ENCODE measurements at regions not wholly inside any gene's neighbourhood (a gene's known extent, or its start where the extent isn't known, plus 50 kb on each side); places are given as distances from the start of the nearest gene placed in this dataset.
"Not testable (repeated sequence)": the region's sequence is repeated elsewhere in the genome, so short reads cannot be mapped to it uniquely, and the experiment has no call there.

DNA sequence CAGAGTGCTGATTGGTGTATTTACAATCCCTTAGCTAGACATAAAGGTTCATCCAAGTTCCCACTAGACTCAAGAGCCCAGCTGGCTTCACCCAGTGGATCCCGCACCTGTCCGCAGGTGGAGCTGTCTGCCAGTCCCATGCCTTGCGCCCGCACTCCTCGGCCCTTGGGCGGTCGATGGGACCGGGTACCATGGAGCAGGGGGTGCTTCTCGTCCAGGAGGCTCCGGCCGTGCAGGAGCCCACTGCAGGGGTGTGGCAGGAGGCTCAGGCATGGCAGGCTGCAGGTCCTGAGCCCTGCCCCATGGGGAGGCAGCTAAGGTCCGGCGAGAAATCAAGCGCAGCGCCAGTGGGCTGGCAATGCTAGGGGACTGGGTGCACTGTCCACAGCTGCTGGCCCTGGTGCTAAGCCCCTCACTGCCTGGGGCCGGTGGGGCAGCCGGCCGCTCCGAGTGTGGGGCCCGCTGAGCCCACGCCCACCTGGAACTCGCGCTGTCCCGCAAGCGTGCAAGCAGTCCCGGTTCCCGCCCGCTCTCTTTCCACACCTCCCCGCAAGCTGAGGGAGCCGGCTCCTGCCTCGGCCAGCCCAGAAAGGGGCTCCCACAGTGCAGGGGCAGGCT, 1206.3 kb downstream of the OTOL1 start:
- TF ChIP-seq, protein P1, sequence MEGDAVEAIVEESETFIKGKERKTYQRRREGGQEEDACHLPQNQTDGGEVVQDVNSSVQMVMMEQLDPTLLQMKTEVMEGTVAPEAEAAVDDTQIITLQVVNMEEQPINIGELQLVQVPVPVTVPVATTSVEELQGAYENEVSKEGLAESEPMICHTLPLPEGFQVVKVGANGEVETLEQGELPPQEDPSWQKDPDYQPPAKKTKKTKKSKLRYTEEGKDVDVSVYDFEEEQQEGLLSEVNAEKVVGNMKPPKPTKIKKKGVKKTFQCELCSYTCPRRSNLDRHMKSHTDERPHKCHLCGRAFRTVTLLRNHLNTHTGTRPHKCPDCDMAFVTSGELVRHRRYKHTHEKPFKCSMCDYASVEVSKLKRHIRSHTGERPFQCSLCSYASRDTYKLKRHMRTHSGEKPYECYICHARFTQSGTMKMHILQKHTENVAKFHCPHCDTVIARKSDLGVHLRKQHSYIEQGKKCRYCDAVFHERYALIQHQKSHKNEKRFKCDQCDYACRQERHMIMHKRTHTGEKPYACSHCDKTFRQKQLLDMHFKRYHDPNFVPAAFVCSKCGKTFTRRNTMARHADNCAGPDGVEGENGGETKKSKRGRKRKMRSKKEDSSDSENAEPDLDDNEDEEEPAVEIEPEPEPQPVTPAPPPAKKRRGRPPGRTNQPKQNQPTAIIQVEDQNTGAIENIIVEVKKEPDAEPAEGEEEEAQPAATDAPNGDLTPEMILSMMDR (IDR thresholded peaks at IDR 0.05; ENCODE audit: low read depth, low read length): no peak
- in situ Hi-C loops (cut with HindIII; ENCODE audit: low sequenced_read_pairs): no loop called here
- no peak for DNase-seq (ENCODE audit: low read depth, low spot score)
- no peak overlapping the region for H3K4me3 ChIP-seq (ENCODE audit: low read depth, low read length)

DNA sequence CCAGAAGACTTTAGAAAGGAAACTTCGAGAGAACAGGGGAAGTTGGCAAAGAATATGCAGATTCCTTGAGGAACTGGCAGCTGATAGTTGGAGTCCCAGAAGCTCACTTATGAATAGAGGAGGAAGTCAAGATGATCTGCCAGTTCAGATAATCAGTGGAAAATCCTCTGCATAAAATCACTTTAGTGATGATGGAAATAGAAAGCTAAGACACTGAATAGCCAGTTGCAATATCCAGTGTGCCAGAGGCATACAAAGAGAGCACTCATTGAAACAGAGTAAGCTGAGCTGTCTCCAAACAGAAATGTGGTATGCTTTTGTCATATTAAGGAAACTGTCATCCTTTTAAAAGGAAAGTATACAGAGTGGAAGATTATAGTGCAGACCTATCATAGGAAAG, 1207.6 kb downstream of the OTOL1 start:
- no peak for DNase-seq (ENCODE audit: low read depth, low spot score)
- H3K4me3 ChIP-seq (ENCODE audit: low read depth, low read length): no peak overlapping the region
- in situ Hi-C loops (cut with HindIII; ENCODE audit: low sequenced_read_pairs): no loop called here
- TF ChIP-seq, protein P1 (IDR thresholded peaks at IDR 0.05; ENCODE audit: low read depth, low read length): no peak

DNA sequence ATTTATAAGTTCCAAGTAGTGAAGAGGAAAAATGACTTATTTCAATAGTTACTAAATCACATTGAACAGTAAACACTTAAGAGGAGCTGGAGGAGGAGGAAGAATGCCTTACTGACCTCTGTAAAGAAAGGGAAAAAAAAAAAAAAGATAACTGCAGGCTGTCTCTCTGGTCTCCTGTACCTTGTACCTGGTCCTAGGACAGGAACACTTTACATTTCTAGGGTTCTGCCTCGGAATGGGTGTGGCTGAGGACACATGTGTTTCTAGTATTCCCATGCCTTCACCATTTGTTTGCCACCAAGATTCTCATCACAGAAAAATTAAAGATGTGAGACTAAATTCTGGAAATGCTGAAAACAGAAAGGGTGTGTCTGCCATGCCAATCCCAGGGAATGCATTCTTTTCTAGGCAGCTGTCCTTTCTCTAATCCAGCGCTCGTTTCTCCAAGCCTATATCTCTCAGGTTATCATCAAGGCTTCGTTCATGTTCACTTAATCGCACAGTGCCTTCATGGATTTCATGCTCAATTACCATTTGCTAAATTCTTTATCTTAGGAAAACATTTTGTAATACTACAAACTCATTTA, 1208.3 kb downstream of the OTOL1 start:
- no peak overlapping the region for H3K4me3 ChIP-seq (ENCODE audit: low read depth, low read length)
- TF ChIP-seq, protein P1 (IDR thresholded peaks at IDR 0.05; ENCODE audit: low read depth, low read length): no peak
- in situ Hi-C loops (cut with HindIII; ENCODE audit: low sequenced_read_pairs): no loop called here
- no peak for DNase-seq (ENCODE audit: low read depth, low spot score)

DNA sequence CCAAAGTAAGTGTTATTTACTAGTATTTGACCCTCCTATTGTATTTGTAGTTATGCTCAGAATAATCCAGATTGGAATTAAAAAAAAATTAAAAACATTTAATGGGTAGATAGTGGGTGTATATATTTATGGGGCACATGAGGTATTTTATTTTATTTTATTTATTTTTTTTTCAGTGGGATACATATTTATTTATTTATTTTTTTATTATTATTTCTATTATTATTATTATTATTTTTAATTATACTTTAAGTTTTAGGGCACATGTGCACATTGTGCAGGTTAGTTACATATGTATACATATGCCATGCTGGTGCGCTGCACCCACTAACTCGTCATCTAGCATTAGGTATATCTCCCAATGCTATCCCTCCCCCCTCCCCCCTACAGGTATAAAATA, 1211.8 kb downstream of the OTOL1 start:
- DNase-seq (ENCODE audit: low read depth, low spot score); H3K4me3 ChIP-seq (ENCODE audit: low read depth, low read length); in situ Hi-C loops (cut with HindIII; ENCODE audit: low sequenced_read_pairs): not testable (repeated sequence)

DNA sequence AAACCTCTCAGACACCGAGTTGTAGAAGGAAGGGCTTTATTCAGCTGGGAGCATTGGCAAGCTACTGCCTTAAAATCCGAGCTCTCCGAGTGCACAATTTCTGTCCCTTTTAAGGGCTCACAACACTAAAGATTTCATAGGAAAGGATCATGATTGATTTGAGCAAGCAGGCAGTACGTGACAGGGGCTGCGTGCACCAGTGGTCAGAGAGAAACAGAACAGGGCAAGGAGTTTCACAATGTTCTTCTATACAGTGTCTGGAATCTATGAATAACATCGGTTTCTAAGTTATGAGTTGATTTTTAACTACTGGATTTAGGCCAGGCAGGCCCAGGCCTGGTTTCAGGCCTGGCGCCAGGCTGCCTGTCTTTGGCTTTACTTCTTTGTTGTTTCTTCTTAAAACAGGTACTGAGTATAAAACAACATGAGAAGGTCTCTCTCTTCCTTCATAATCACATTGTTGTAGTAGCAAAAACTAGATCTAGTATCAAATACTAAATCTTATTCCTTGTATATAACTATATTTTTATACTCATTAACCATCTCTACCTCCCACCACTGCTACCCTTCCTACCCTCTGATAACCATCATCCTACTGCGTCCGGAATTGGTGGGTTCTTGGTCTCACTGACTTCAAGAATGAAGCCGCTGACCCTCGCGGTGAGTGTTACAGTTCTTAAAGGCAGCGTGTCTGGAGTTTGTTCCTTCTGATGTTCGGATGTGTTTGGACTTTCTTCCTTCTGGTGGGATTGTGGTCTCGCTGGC, 1212.5 kb downstream of the OTOL1 start:
- H3K4me3 ChIP-seq (ENCODE audit: low read depth, low read length); in situ Hi-C loops (cut with HindIII; ENCODE audit: low sequenced_read_pairs): not testable (repeated sequence)
- DNase-seq (ENCODE audit: low read depth, low spot score): peak; percentile 13

DNA sequence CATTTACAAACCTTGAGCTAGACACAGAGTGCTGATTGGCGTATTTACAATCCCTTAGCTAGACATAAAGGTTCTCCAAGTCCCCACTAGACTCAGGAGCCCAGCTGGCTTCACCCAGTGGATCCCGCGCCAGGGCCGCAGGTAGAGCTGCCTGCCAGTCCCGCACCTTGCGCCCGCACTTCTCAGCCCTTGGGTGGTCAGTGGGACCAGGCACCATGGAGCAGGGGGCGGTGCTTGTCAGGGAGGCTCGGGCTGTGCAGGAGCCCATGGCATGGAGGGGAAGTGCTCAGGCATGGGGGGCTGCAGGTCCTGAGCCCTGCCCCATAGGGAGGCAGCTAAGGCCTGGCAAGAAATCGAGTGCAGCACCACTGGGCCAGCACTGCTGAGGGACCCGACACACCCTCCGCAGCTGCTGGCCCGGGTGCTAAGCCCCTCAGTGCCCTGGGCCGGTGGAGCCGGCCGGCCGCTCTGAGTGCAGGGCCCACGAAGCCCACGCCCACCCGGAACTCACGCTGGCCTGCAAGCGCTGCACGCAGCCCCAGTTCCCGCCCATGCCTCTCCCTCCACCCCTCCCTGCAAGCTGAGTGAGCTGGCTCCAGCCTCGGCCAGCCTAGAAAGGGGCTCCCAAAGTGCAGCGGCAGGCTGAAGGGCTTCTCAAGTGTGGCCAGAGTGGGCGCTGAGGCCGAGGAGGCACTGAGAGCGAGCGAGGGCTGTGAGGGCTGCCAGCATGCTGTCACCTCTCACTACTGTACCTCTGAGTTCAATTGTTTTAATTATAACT, 1213.9 kb downstream of the OTOL1 start:
- DNase-seq (ENCODE audit: low read depth, low spot score): no peak
- TF ChIP-seq, protein P1 (IDR thresholded peaks at IDR 0.05; ENCODE audit: low read depth, low read length): no peak
- in situ Hi-C loops (cut with HindIII; ENCODE audit: low sequenced_read_pairs): no loop called here
- no peak overlapping the region for H3K4me3 ChIP-seq (ENCODE audit: low read depth, low read length)

DNA sequence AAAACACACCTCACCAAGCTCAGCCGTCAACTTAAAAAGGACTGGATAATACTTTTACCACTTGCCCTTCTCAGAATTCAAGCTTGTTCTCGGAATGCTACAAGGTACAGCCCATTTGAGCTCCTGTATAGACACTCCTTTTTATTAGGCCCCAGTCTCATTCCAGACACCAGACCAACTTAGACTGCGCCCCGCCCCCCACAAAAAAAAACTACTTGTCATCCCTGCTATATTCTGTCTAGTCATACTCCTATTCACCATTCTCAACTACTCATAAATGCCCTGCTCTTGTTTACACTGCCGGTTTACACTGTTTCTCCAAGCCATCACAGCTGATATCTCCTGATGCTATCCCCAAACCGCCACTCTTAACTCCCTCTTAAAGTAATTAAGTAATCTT, 1220.5 kb downstream of the OTOL1 start:
- DNase-seq (ENCODE audit: low read depth, low spot score); in situ Hi-C loops (cut with HindIII; ENCODE audit: low sequenced_read_pairs); H3K4me3 ChIP-seq (ENCODE audit: low read depth, low read length): not testable (repeated sequence)

DNA sequence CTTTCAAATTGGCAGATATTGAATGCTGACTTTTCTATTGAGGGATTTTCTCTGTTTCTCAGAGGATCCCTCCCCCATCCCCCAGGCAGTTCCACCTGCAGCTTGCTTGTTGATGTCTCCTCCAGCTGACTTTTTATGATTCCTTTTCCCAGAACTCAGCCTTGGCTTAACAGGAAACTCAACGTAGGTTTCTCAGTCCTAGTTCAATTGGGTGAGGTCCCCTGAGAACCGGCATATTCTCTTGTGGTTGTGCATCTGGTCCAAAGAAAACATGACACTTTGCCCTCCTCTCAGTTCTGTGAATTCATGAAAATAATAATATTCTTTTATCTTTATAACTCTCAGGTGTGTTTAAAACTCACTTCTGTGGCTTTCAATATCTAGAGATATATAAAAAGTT, 1222.1 kb downstream of the OTOL1 start:
- H3K4me3 ChIP-seq (ENCODE audit: low read depth, low read length): no peak overlapping the region
- TF ChIP-seq, protein P1 (IDR thresholded peaks at IDR 0.05; ENCODE audit: low read depth, low read length): no peak
- in situ Hi-C loops (cut with HindIII; ENCODE audit: low sequenced_read_pairs): no loop called here
- peak; percentile 79 for DNase-seq (ENCODE audit: low read depth, low spot score)

Data from astrocyte of the spinal cord (primary cell).